Hepatocyte (in vitro differentiated cells): ENCODE measurements at regions not wholly inside any gene's neighbourhood (a gene's known extent, or its start where the extent isn't known, plus 50 kb on each side); places are given as distances from the start of the nearest gene placed in this dataset.

Experiments
- DNase-seq: peaks from one replicate; pipeline ENCODE4 v3.0.0-alpha.2; 2016; ENCODE audit warnings: low spot score
- H2AFZ ChIP-seq: fragments of 200-600 bp; sonication (generic); 2 replicates; pipeline ENCODE4 v1.6.0; 2016; ENCODE audit warnings: antibody characterized with exemption, mild to moderate bottlenecking
- H3K27ac ChIP-seq: fragments of 200-600 bp; sonication (generic); 2 replicates; pipeline ENCODE4 v1.5.1; 2016; ENCODE audit warnings: mild to moderate bottlenecking
- H3K27me3 ChIP-seq: fragments of 200-600 bp; sonication (generic); 2 replicates; pipeline ENCODE4 v1.6.1; 2016
- H3K36me3 ChIP-seq: fragments of 200-600 bp; sonication (generic); replicated peaks from 2 replicates; pipeline ENCODE4 v1.5.1; 2016; ENCODE audit warnings: low read depth; ENCODE audit not compliant: insufficient read depth
- H3K4me1 ChIP-seq: fragments of 200-600 bp; sonication (generic); 2 replicates; pipeline ENCODE4 v1.5.1; 2016; ENCODE audit warnings: mild to moderate bottlenecking, moderate library complexity; ENCODE audit not compliant: insufficient read depth
- H3K4me2 ChIP-seq: fragments of 200-600 bp; sonication (generic); 2 replicates; pipeline ENCODE4 v1.6.0; 2016
- H3K4me3 ChIP-seq: fragments of 200-600 bp; sonication (generic); 2 replicates; pipeline ENCODE4 v1.5.1; 2016; ENCODE audit warnings: mild to moderate bottlenecking
- H3K79me2 ChIP-seq: fragments of 200-600 bp; sonication (generic); 2 replicates; pipeline ENCODE4 v1.6.0; 2017; ENCODE audit warnings: mild to moderate bottlenecking
- H3K9me2 ChIP-seq: fragments of 200-600 bp; sonication (generic); replicated peaks from 2 replicates; pipeline ENCODE4 v1.6.0; 2017; ENCODE audit warnings: mild to moderate bottlenecking; ENCODE audit not compliant: insufficient read depth
- H3K9me3 ChIP-seq: fragments of 200-600 bp; sonication (generic); 2 replicates; pipeline ENCODE4 v1.5.1; 2016; ENCODE audit warnings: low read depth, mild to moderate bottlenecking
- H4K20me1 ChIP-seq: fragments of 200-600 bp; sonication (generic); 2 replicates; pipeline ENCODE4 v1.6.0; 2016; ENCODE audit warnings: mild to moderate bottlenecking; ENCODE audit not compliant: insufficient read depth, poor library complexity, severe bottlenecking
- EZH2 ChIP-seq: fragments of 200-600 bp; sonication (generic); IDR thresholded peaks from 2 replicates; pipeline ENCODE4 v1.6.1; 2016; ENCODE audit warnings: antibody characterized with exemption, mild to moderate bottlenecking, borderline replicate concordance
- EZH2phosphoT487 ChIP-seq: fragments of 200-600 bp; sonication (generic); IDR thresholded peaks from one replicate; pipeline ENCODE4 v1.6.1; 2018; ENCODE audit warnings: antibody characterized with exemption, mild to moderate bottlenecking, low read depth, moderate library complexity; ENCODE audit not compliant: unreplicated experiment, severe bottlenecking
- WGBS: methylation state at CpG from one replicate; pipeline ENCODE4 v1.1.6; 2016; ENCODE audit warnings: low lambda C conversion rate; ENCODE audit errors: missing lambda C conversion rate; 5-methylcytosine and 5-hydroxymethylcytosine counted together
- TF ChIP-seq, protein P1 (sequence below): fragments of 200-600 bp; sonication (generic); IDR thresholded peaks from 2 replicates; pipeline ENCODE4 v1.5.1; 2016; ENCODE audit warnings: antibody characterized with exemption, mild to moderate bottlenecking; ENCODE audit not compliant: poor library complexity

DNA sequence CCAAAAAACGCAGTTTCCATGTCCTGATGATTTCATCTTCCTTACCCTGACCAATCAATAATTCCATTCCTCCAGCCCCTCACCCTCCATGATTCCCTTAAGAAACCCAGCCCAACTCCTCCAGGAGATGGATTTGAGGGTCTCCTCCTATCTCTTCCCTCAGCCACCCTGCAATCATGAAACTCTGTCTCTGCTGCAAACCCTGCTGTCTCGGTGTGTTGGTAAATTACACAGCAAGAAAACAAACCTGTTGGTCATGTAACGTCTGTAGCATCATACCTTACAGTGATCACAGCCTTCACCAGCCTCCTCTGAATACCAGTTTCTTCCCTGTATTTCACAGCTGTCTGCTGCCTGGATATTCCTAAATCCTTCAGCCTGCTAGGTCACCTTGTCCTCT is 300.7 kb upstream of the NEBL start:
- Histone ChIP-seq H3K36me3 (no peaks in the 10 kb centered on the region), H3K4me1 (no peaks in the 10 kb centered on the region), H3K4me2 (no peak overlapping the region), H3K79me2 (no peaks in the 10 kb centered on the region), H2AFZ (no peak overlapping the region), H3K27me3 (no peaks in the 10 kb centered on the region), H3K4me3 (no peak overlapping the region), H3K27ac (no peak overlapping the region), H3K9me3 (no peaks in the 10 kb centered on the region), H4K20me1 (no peaks in the 10 kb centered on the region), H3K9me2 (no peaks in the 10 kb centered on the region)
- 89% methylated on average over 3 of the region's 3 CpGs for WGBS
- TF ChIP-seq EZH2phosphoT487 (no peak), EZH2 (no peak)
- TF ChIP-seq, protein P1, sequence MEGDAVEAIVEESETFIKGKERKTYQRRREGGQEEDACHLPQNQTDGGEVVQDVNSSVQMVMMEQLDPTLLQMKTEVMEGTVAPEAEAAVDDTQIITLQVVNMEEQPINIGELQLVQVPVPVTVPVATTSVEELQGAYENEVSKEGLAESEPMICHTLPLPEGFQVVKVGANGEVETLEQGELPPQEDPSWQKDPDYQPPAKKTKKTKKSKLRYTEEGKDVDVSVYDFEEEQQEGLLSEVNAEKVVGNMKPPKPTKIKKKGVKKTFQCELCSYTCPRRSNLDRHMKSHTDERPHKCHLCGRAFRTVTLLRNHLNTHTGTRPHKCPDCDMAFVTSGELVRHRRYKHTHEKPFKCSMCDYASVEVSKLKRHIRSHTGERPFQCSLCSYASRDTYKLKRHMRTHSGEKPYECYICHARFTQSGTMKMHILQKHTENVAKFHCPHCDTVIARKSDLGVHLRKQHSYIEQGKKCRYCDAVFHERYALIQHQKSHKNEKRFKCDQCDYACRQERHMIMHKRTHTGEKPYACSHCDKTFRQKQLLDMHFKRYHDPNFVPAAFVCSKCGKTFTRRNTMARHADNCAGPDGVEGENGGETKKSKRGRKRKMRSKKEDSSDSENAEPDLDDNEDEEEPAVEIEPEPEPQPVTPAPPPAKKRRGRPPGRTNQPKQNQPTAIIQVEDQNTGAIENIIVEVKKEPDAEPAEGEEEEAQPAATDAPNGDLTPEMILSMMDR: no peak
- DNase-seq: no peak

DNA sequence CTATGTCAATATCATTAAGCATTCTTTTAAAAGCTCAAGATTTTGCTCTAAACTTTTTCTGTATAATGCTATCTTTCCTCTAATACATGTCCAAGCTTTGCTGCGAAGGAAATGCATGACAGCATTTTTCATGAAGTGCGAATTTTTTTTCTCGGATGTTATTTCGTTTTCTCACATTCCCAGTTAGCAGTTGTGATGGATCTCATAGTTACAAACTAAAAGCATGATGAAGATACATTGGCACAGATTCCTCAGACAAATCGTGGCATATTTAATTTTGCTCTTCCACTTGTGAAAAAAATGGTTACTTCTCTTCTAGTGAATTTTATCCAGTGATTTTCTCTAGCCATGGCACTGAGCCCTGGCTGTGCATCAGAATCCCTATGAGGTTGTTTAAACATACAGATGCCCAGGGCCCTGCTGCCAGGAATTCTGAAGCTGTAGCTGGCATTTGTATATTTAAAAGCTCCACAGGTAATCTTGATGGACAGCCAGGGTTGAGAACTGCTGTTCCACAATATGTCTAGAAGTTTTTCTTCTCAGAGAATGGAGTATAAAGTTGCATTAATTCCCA is 299.8 kb upstream of the NEBL start:
- no peak for DNase-seq
- WGBS: 95% methylated on average over 5 of the region's 5 CpGs
- Histone ChIP-seq H3K4me3 (no peak overlapping the region), H3K4me1 (no peaks in the 10 kb centered on the region), H3K9me2 (no peaks in the 10 kb centered on the region), H3K79me2 (no peaks in the 10 kb centered on the region), H3K27me3 (no peaks in the 10 kb centered on the region), H3K36me3 (no peaks in the 10 kb centered on the region), H3K27ac (no peak overlapping the region), H2AFZ (no peak overlapping the region), H3K9me3 (no peaks in the 10 kb centered on the region), H3K4me2 (no peak overlapping the region), H4K20me1 (no peaks in the 10 kb centered on the region)
- TF ChIP-seq EZH2phosphoT487 (no peak), EZH2 (no peak)
- TF ChIP-seq, protein P1: no peak

DNA sequence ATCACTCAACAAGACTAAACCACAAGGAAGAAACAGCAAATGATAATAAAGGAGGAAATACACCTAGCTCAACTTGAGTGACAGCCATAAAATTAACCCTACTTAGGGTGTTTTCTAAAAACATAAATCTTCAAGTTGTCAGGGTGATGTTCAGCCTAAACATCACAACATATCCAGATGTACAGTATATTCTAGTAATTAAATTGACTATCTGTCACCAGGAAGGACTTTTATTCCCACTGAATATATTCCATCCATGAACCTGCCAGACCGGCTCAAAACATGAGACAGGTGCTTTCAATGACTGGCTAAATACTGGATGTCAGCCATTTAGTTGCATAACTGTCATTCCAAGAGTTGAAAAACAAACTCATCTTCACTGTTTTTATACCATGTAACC is 298.1 kb upstream of the NEBL start:
- Histone ChIP-seq H3K9me2 (no peaks in the 10 kb centered on the region), H4K20me1 (no peaks in the 10 kb centered on the region), H3K79me2 (no peaks in the 10 kb centered on the region), H2AFZ (no peak overlapping the region), H3K4me2 (no peak overlapping the region), H3K4me3 (no peak overlapping the region), H3K36me3 (no peaks in the 10 kb centered on the region), H3K9me3 (no peaks in the 10 kb centered on the region), H3K27me3 (no peaks in the 10 kb centered on the region), H3K27ac (peak overlapping the region; percentile 53), H3K4me1 (no peaks in the 10 kb centered on the region)
- DNase-seq: no peak
- WGBS: 78% methylated on average over 1 of the region's 1 CpG
- TF ChIP-seq, protein P1: no peak
- TF ChIP-seq EZH2phosphoT487 (no peak), EZH2 (no peak)

DNA sequence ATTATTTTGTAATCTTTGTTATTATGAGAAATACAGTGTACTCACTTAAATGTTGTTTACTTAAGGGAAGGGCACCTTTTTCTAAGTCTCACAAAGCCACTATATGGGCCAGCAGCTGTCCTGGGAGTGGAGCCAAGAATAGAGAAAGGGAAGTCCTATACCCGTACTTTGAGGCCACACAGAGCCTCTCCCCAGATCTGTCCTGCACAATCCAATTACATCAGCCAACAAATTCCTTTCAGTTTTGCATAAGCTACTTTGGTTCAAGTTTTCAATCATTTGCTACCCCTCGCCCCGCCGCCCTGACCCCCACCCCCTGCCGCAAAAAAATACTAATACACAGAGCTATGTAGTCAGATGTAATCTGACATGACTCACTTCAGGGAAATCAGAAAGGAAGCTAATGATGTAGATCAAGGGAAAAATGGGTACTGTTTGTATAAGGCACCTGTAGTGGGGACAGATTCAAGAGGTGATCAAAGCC is 297.4 kb upstream of the NEBL start:
- Histone ChIP-seq H3K4me2 (no peak overlapping the region), H3K27ac (peak overlapping the region; percentile 53), H3K4me3 (no peak overlapping the region), H3K4me1 (no peaks in the 10 kb centered on the region), H3K9me2 (no peaks in the 10 kb centered on the region), H2AFZ (no peak overlapping the region), H3K36me3 (no peaks in the 10 kb centered on the region), H3K79me2 (no peaks in the 10 kb centered on the region), H4K20me1 (no peaks in the 10 kb centered on the region), H3K27me3 (no peaks in the 10 kb centered on the region), H3K9me3 (no peaks in the 10 kb centered on the region)
- no peak for TF ChIP-seq EZH2phosphoT487
- no peak for TF ChIP-seq EZH2
- TF ChIP-seq, protein P1: no peak
- peak; percentile 23 for DNase-seq
- 72% methylated on average over 5 of the region's 5 CpGs for WGBS
